ENCODE measurements at regions not wholly inside any gene's neighbourhood (a gene's known extent, or its start where the extent isn't known, plus 50 kb on each side); places are given as distances from the start of the nearest gene placed in this dataset.

- Histone ChIP-seq H3K4me2 (ENCODE audit: extremely low read depth, insufficient read depth, low read length) (no peak overlapping the region), H3K9ac (ENCODE audit: insufficient read depth, low read length) (no peak overlapping the region), H3K9me3 (ENCODE audit: control insufficient read depth, insufficient read depth, low read depth, low read length) (no peaks in the 10 kb centered on the region), H3K27ac (ENCODE audit: insufficient read depth, low read length) (no peak overlapping the region), H3K4me3 (replicated peaks in 1 of 4; ENCODE audit: control extremely low read depth in 1 of 4, insufficient read depth in 1 of 4, low read depth in 3 of 4, low read length in 4 of 4) (no peak overlapping the region), H3K79me2 (ENCODE audit: control insufficient read depth, insufficient read depth, low read length) (no peaks in the 10 kb centered on the region), H4K20me1 (ENCODE audit: control insufficient read depth, extremely low read depth, insufficient read depth, low read length) (no peaks in the 10 kb centered on the region), H3K36me3 (ENCODE audit: control insufficient read depth, insufficient read depth, low read length) (no peaks in the 10 kb centered on the region), H3K4me1 (ENCODE audit: control insufficient read depth, extremely low read depth, insufficient read depth, low read length) (no peaks in the 10 kb centered on the region), H3K27me3 (ENCODE audit: control insufficient read depth, insufficient read depth, low read length) (no peaks in the 10 kb centered on the region), H2AFZ (ENCODE audit: low read length) (no peak overlapping the region)
- TF ChIP-seq CTCF (conservative IDR thresholded peaks at IDR 0.05 in 1 of 2, IDR thresholded peaks at IDR 0.05 in 1 of 2; ENCODE audit: low read depth in 1 of 2, low read length in 2 of 2), result no peak
- TF ChIP-seq EZH2 (IDR thresholded peaks at IDR 0.05; ENCODE audit: low read length, missing control alignments), result no peak
- no peak for DNase-seq (ENCODE audit: low read depth in 2 of 2)
Observed at GRCh38 chr12:62136496-62136895, 123.7 kb upstream of the USP15 start.

DNA sequence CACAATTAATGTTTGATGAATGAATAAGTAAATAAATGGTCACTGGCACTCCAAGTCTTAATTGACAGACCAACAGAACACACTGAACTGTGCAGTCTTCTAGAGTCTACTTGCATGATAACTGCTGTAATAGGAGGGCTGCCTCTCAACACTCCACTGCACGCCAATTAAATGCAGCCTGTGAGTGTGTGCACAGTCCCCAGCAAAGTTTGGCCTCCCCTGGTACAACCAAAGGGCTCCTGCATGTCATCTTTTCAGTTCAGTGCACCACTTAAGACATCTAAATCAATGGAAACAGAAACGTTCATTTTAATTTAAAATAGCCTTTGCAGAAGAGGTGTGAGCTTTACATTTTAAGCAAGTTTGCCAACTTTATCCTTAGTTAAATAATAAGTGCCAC, 121.7 kb upstream of the USP15 start:
- Histone ChIP-seq H3K36me3 (ENCODE audit: control insufficient read depth, insufficient read depth, low read length) (no peaks in the 10 kb centered on the region), H3K9ac (ENCODE audit: insufficient read depth, low read length) (no peak overlapping the region), H3K4me3 (replicated peaks in 1 of 4; ENCODE audit: control extremely low read depth in 1 of 4, insufficient read depth in 1 of 4, low read depth in 3 of 4, low read length in 4 of 4) (no peak overlapping the region), H3K27me3 (ENCODE audit: control insufficient read depth, insufficient read depth, low read length) (no peaks in the 10 kb centered on the region), H3K27ac (ENCODE audit: insufficient read depth, low read length) (no peak overlapping the region), H4K20me1 (ENCODE audit: control insufficient read depth, extremely low read depth, insufficient read depth, low read length) (no peaks in the 10 kb centered on the region), H3K9me3 (ENCODE audit: control insufficient read depth, insufficient read depth, low read depth, low read length) (no peaks in the 10 kb centered on the region), H3K4me2 (ENCODE audit: extremely low read depth, insufficient read depth, low read length) (no peak overlapping the region), H2AFZ (ENCODE audit: low read length) (no peak overlapping the region), H3K4me1 (ENCODE audit: control insufficient read depth, extremely low read depth, insufficient read depth, low read length) (no peaks in the 10 kb centered on the region), H3K79me2 (ENCODE audit: control insufficient read depth, insufficient read depth, low read length) (no peaks in the 10 kb centered on the region)
- TF ChIP-seq CTCF (conservative IDR thresholded peaks at IDR 0.05 in 1 of 2, IDR thresholded peaks at IDR 0.05 in 1 of 2; ENCODE audit: low read depth in 1 of 2, low read length in 2 of 2), result no peak
- no peak for TF ChIP-seq EZH2 (IDR thresholded peaks at IDR 0.05; ENCODE audit: low read length, missing control alignments)
- DNase-seq (ENCODE audit: low read depth in 2 of 2), result no peak

DNA sequence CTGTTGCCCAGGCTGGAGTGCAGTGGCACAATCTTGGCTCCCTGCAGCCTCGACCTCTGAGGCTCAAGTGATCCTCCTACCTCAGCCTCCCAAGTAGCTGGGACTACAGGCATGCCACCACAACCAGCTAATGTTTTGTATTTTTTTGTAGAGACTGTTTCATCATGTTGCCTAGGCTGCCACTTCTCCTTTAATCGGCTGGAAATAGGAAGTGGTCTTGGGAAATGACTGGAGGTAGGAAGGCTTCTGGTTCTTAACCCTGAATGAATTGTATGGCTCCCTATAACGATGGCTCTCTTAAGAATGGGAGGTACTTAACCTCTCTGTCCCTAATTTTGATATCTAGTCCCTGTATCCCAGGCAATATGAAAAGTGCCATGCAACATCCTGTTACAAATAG, 113.9 kb upstream of the USP15 start:
- Histone ChIP-seq H3K27ac (ENCODE audit: insufficient read depth, low read length) (no peak overlapping the region), H3K4me1 (ENCODE audit: control insufficient read depth, extremely low read depth, insufficient read depth, low read length) (no peaks in the 10 kb centered on the region), H4K20me1 (ENCODE audit: control insufficient read depth, extremely low read depth, insufficient read depth, low read length) (no peaks in the 10 kb centered on the region), H3K4me3 (replicated peaks in 1 of 4; ENCODE audit: control extremely low read depth in 1 of 4, insufficient read depth in 1 of 4, low read depth in 3 of 4, low read length in 4 of 4) (no peak overlapping the region), H3K79me2 (ENCODE audit: control insufficient read depth, insufficient read depth, low read length) (no peaks in the 10 kb centered on the region), H2AFZ (ENCODE audit: low read length) (no peak overlapping the region), H3K9me3 (ENCODE audit: control insufficient read depth, insufficient read depth, low read depth, low read length) (no peaks in the 10 kb centered on the region), H3K9ac (ENCODE audit: insufficient read depth, low read length) (no peak overlapping the region), H3K36me3 (ENCODE audit: control insufficient read depth, insufficient read depth, low read length) (no peaks in the 10 kb centered on the region), H3K4me2 (ENCODE audit: extremely low read depth, insufficient read depth, low read length) (no peak overlapping the region), H3K27me3 (ENCODE audit: control insufficient read depth, insufficient read depth, low read length) (no peaks in the 10 kb centered on the region)
- no peak for DNase-seq (ENCODE audit: low read depth in 2 of 2)
- TF ChIP-seq CTCF (conservative IDR thresholded peaks at IDR 0.05 in 1 of 2, IDR thresholded peaks at IDR 0.05 in 1 of 2; ENCODE audit: low read depth in 1 of 2, low read length in 2 of 2) (no peak), EZH2 (IDR thresholded peaks at IDR 0.05; ENCODE audit: low read length, missing control alignments) (no peak)

Measured in fibroblast of lung (primary cell).